Nephron (organoid): ENCODE measurements at regions not wholly inside any gene's neighbourhood (a gene's known extent, or its start where the extent isn't known, plus 50 kb on each side); places are given as distances from the start of the nearest gene placed in this dataset.

Experiments used
- H3K27ac Mint-ChIP-seq, 3 experiments: 2 replicates each; pipeline ENCODE4 v1.8.0; 2020; ENCODE audit warnings: mixed read lengths in 3 of 3, mild to moderate bottlenecking in 2 of 3, moderate library complexity in 1 of 3
- H3K27me3 Mint-ChIP-seq: 2 replicates; pipeline ENCODE4 v1.8.0; 2021; ENCODE audit warnings: low read depth, mild to moderate bottlenecking, moderate library complexity, mixed read lengths
- H3K36me3 Mint-ChIP-seq: 2 replicates; pipeline ENCODE4 v1.8.0; 2020; ENCODE audit warnings: low read depth, mixed read lengths
- H3K4me1 Mint-ChIP-seq: 2 replicates; pipeline ENCODE4 v1.8.0; 2020; ENCODE audit warnings: mixed read lengths
- H3K4me3 Mint-ChIP-seq, 3 experiments: 2 replicates each; pipeline ENCODE4 v1.8.0; 2020; ENCODE audit warnings: mild to moderate bottlenecking in 3 of 3, mixed read lengths in 3 of 3, moderate library complexity in 2 of 3
- H3K9me3 Mint-ChIP-seq: 2 replicates; pipeline ENCODE4 v1.8.0; 2020; ENCODE audit warnings: mixed read lengths
- CTCF ChIP-seq, 3 experiments: fragments of 200-600 bp; sonication (generic); IDR thresholded peaks; one replicate each; pipeline ENCODE4 v1.5.0; 2021; ENCODE audit warnings: antibody characterized with exemption in 3 of 3; ENCODE audit not compliant: unreplicated experiment in 3 of 3

- Mint-ChIP-seq H3K4me3 (no peak overlapping the region), H3K4me1 (no peaks in the 10 kb centered on the region), H3K9me3 (no peaks in the 10 kb centered on the region), H3K27me3 (peaks cover 15% of the 10 kb centered on the region), H3K36me3 (no peaks in the 10 kb centered on the region), H3K27ac (no peak overlapping the region)
- no peak for TF ChIP-seq CTCF (IDR thresholded peaks at IDR 0.05; ENCODE audit: unreplicated experiment in 3 of 3)
These were observed 361.1 kb downstream of the MCTP2 start for GRCh38 chr15:94592495-94592894.

- Mint-ChIP-seq H3K36me3 (no peaks in the 10 kb centered on the region), H3K4me1 (no peaks in the 10 kb centered on the region), H3K27ac (no peak overlapping the region), H3K9me3 (no peaks in the 10 kb centered on the region), H3K4me3 (no peak overlapping the region), H3K27me3 (peaks cover 4% of the 10 kb centered on the region)
- no peak for TF ChIP-seq CTCF (IDR thresholded peaks at IDR 0.05; ENCODE audit: unreplicated experiment in 3 of 3)
These were observed 365.3 kb downstream of the MCTP2 start for GRCh38 chr15:94596707-94597106.

- H3K27ac Mint-ChIP-seq: peak overlapping the region; percentile 50 to 80 (median 52)
- TF ChIP-seq CTCF (IDR thresholded peaks at IDR 0.05; ENCODE audit: unreplicated experiment in 3 of 3): no peak
- no peaks in the 10 kb centered on the region for H3K9me3 Mint-ChIP-seq
- peaks cover 11% of the 10 kb centered on the region for H3K4me1 Mint-ChIP-seq
- no peaks in the 10 kb centered on the region for H3K36me3 Mint-ChIP-seq
- H3K27me3 Mint-ChIP-seq: no peaks in the 10 kb centered on the region
- no peak overlapping the region for H3K4me3 Mint-ChIP-seq
These were observed 369.1 kb downstream of the MCTP2 start for GRCh38 chr15:94600505-94600904.

- H3K4me1 Mint-ChIP-seq: peaks cover 24% of the 10 kb centered on the region
- TF ChIP-seq CTCF (IDR thresholded peaks at IDR 0.05; ENCODE audit: unreplicated experiment in 3 of 3): no peak
These were observed 371.6 kb downstream of the MCTP2 start for GRCh38 chr15:94602754-94603470.

GRCh38 chr15:94606286-94606685 lies 374.9 kb downstream of the MCTP2 start:
- no peak for TF ChIP-seq CTCF (IDR thresholded peaks at IDR 0.05; ENCODE audit: unreplicated experiment in 3 of 3)
- Mint-ChIP-seq H3K36me3 (no peaks in the 10 kb centered on the region), H3K9me3 (no peaks in the 10 kb centered on the region), H3K27ac (peak overlapping the region in 2 of 3 experiments; percentile 91 to 93), H3K27me3 (no peaks in the 10 kb centered on the region), H3K4me3 (no peak overlapping the region), H3K4me1 (peaks cover 37% of the 10 kb centered on the region)

More at GRCh38 chr15:94602754-94603470, 371.6 kb downstream of the MCTP2 start:
- Mint-ChIP-seq H3K27ac (peak overlapping the region in 2 of 3 experiments; percentile 25 to 46), H3K4me3 (no peak overlapping the region), H3K36me3 (no peaks in the 10 kb centered on the region), H3K9me3 (no peaks in the 10 kb centered on the region), H3K27me3 (no peaks in the 10 kb centered on the region)

- H3K36me3 Mint-ChIP-seq: no peaks in the 10 kb centered on the region
- no peak for TF ChIP-seq CTCF (IDR thresholded peaks at IDR 0.05; ENCODE audit: unreplicated experiment in 3 of 3)
These were observed 375.9 kb downstream of the MCTP2 start for GRCh38 chr15:94607176-94607654.

More at GRCh38 chr15:94607176-94607654, 375.9 kb downstream of the MCTP2 start:
- Mint-ChIP-seq H3K4me3 (no peak overlapping the region), H3K27me3 (no peaks in the 10 kb centered on the region), H3K4me1 (peaks cover 37% of the 10 kb centered on the region), H3K9me3 (no peaks in the 10 kb centered on the region), H3K27ac (peak overlapping the region; percentile 79 to 93 (median 91))
